ENCODE measurements at regions not wholly inside any gene's neighbourhood (a gene's known extent, or its start where the extent isn't known, plus 50 kb on each side); places are given as distances from the start of the nearest gene placed in this dataset.
A peak's percentile ranks its signal among the peaks of the same experiment; 100 is the strongest.

- Histone ChIP-seq H3K36me3 (no peaks in the 10 kb centered on the region), H3K4me3 (no peak overlapping the region), H3K27me3 (replicated peaks; ENCODE audit: insufficient read depth) (no peaks in the 10 kb centered on the region), H3K4me1 (ENCODE audit: control insufficient read depth in 1 of 2, low read depth in 2 of 2) (no peaks in the 10 kb centered on the region), H3K27ac (no peak overlapping the region), H3K9me3 (no peaks in the 10 kb centered on the region)
- DNase-seq (ENCODE audit: low spot score), result no peak
- TF ChIP-seq CTCF (IDR thresholded peaks at IDR 0.05), result no peak
- no peak for ATAC-seq (ENCODE audit: insufficient number of reproducible peaks, low FRiP score, low read depth)
Observed at GRCh38 chr3:73901686-73902085, 276.9 kb upstream of the PDZRN3 start.

GRCh38 chr3:73894474-73895213 is 269.9 kb upstream of the PDZRN3 start:
- H3K4me3 ChIP-seq, result no peak overlapping the region
- ATAC-seq (ENCODE audit: insufficient number of reproducible peaks, low FRiP score, low read depth), result no peak
- H3K27ac ChIP-seq, result no peak overlapping the region
- no peaks in the 10 kb centered on the region for H3K36me3 ChIP-seq
- DNase-seq (ENCODE audit: low spot score), result no peak
- no peaks in the 10 kb centered on the region for H3K9me3 ChIP-seq
- H3K4me1 ChIP-seq (ENCODE audit: control insufficient read depth in 1 of 2, low read depth in 2 of 2), result no peaks in the 10 kb centered on the region
- H3K27me3 ChIP-seq (replicated peaks; ENCODE audit: insufficient read depth), result no peaks in the 10 kb centered on the region
- no peak for TF ChIP-seq CTCF (IDR thresholded peaks at IDR 0.05)

GRCh38 chr3:73893089-73893488 is 268.3 kb upstream of the PDZRN3 start:
- no peak for TF ChIP-seq CTCF (IDR thresholded peaks at IDR 0.05)
- ATAC-seq (ENCODE audit: insufficient number of reproducible peaks, low FRiP score, low read depth), result peak; percentile 53
- no peaks in the 10 kb centered on the region for H3K9me3 ChIP-seq

GRCh38 chr3:73885862-73886261 is 261.1 kb upstream of the PDZRN3 start:
- Histone ChIP-seq H3K4me1 (ENCODE audit: control insufficient read depth in 1 of 2, low read depth in 2 of 2) (no peaks in the 10 kb centered on the region), H3K36me3 (no peaks in the 10 kb centered on the region), H3K4me3 (no peak overlapping the region), H3K9me3 (no peaks in the 10 kb centered on the region), H3K27me3 (replicated peaks; ENCODE audit: insufficient read depth) (no peaks in the 10 kb centered on the region), H3K27ac (no peak overlapping the region)
- TF ChIP-seq CTCF (IDR thresholded peaks at IDR 0.05), result no peak
- DNase-seq (ENCODE audit: low spot score) (no peak), ATAC-seq (ENCODE audit: insufficient number of reproducible peaks, low FRiP score, low read depth) (no peak)

More at GRCh38 chr3:73893089-73893488, 268.3 kb upstream of the PDZRN3 start:
- Histone ChIP-seq H3K27ac (no peak overlapping the region), H3K36me3 (no peaks in the 10 kb centered on the region), H3K4me1 (ENCODE audit: control insufficient read depth in 1 of 2, low read depth in 2 of 2) (no peaks in the 10 kb centered on the region), H3K4me3 (no peak overlapping the region), H3K27me3 (replicated peaks; ENCODE audit: insufficient read depth) (no peaks in the 10 kb centered on the region)
- DNase-seq (ENCODE audit: low spot score), result no peak

DNA sequence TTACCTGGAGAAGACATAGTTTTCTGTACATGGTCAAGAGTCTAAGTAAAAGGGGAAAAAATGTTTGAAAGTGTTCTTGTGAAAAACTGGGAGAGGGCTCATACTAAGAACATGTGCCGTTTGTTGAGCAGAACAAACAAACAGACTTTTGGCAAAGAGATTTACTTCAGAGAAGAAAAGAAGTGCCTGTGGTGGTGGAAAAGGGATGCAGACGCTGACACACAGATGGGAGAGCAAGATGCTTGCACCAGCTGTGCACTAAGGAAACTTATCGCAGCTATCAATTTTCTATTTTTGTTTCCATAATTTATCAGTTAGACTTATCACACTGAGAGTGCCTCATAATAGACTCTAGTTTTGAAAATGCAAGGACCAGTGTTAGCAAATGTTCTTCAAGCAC is 259.6 kb upstream of the PDZRN3 start:
- Histone ChIP-seq H3K27ac (no peak overlapping the region), H3K4me3 (no peak overlapping the region), H3K27me3 (replicated peaks; ENCODE audit: insufficient read depth) (no peaks in the 10 kb centered on the region), H3K9me3 (no peaks in the 10 kb centered on the region), H3K4me1 (ENCODE audit: control insufficient read depth in 1 of 2, low read depth in 2 of 2) (no peaks in the 10 kb centered on the region), H3K36me3 (no peaks in the 10 kb centered on the region)
- no peak for TF ChIP-seq CTCF (IDR thresholded peaks at IDR 0.05)
- ATAC-seq (ENCODE audit: insufficient number of reproducible peaks, low FRiP score, low read depth) (no peak), DNase-seq (ENCODE audit: low spot score) (no peak)

Data from thoracic aorta (tissue), 2 donors.